ENCODE measurements at regions not wholly inside any gene's neighbourhood (a gene's known extent, or its start where the extent isn't known, plus 50 kb on each side); places are given as distances from the start of the nearest gene placed in this dataset.
A peak's percentile ranks its signal among the peaks of the same experiment; 100 is the strongest.
"Not testable (repeated sequence)": the region's sequence is repeated elsewhere in the genome, so short reads cannot be mapped to it uniquely, and the experiment has no call there.

DNA sequence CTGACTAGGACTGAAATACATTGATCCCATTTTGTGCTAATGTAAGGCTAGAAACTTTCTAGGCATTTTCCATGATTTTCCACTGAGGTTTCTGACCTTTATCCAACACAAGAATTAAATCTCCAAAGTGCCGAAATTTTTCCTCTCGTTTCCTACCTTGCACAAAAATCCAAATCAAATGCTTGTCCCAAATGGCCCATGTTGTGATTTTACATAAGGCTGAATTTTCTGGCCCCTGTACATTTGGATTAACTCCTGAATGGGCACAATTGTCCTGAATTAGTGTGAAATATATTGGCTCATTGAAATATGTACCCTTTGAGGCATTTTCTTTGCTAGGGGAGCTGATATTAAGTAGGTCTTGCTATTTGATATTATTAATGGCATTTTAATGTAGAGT is 105.6 kb upstream of the CBLB start:
- FAIRE-seq (no peak), DNase-seq (ENCODE audit: extremely low spot score, insufficient read length, low read depth) (no peak)

DNA sequence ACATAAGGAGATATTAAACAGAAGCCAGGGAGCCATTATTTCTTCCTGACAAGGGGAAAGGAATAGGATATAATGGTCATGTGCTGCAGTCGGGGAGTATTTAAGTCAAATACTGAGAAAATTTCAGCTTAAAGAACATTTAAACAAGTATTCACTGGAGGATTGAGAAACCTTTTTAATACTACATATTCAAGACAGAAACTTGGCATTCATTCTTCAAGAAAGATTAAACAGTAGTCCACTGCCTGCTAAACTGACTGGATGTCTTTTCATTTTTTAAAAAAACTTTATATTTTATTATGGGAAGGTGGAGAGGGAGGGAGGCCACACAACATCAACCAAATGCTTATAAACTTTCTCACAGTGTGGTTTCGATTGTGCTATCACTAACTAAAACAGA is 107.4 kb upstream of the CBLB start:
- no peak for DNase-seq (ENCODE audit: extremely low spot score, insufficient read length, low read depth)
- FAIRE-seq: no peak

DNA sequence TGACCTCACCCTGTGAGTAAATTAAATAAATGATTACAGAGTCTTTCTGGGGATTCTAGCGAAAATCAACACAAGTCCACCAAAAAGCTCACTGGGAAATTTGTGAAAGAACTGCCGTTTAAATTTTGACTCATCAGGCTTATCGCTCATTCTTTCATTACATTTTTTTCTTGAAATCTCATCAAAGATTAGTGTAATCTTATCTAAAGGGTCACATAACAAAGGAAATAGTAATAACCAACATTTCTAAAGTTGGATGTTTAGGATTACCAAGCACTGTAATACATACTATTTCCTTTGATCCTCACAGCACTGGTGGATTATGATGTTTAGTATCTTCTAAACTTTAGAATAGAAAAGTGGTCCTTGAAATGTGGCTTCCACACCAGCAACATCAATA is 111.1 kb upstream of the CBLB start:
- no peak for FAIRE-seq
- DNase-seq (ENCODE audit: extremely low spot score, insufficient read length, low read depth): no peak

DNA sequence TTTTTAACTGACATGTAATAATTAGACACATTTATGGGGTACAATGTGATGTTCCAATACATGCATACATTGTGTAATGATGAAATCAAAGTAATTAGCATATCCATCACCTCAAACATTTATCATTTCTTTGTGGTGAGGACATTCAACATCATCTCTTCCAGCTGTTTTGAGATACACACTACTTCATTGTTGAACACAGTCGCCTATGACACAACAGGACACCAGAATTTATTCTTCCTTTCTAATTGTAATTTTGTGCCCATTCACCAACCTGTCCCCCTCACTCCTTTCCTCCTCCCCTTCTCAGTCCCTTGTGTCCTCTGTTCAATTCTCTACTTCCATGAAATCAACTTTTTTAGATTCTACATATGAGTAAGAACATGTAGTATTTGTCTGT is 113.4 kb upstream of the CBLB start:
- no peak for FAIRE-seq
- no peak for DNase-seq (ENCODE audit: extremely low spot score, insufficient read length, low read depth)

DNA sequence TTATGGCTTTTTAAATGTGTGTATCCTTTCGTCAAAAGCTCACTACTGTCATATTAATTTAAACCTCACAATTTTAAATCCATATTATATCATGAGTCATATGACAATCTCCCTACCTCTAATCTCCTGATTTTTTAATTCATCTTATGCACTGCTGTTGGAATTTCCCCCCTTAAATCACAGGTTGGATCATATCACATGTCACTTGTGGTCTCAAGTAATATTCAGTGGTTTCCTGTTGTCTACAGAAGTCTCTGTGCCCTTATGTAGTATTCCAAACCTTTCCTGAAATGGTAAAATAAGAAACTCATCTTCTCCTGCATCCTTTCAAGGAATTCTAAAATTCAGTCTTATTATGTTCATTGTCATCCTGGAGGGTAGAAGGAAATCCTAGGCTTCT is 116.0 kb upstream of the CBLB start:
- DNase-seq (ENCODE audit: extremely low spot score, insufficient read length, low read depth): no peak
- FAIRE-seq: no peak

DNA sequence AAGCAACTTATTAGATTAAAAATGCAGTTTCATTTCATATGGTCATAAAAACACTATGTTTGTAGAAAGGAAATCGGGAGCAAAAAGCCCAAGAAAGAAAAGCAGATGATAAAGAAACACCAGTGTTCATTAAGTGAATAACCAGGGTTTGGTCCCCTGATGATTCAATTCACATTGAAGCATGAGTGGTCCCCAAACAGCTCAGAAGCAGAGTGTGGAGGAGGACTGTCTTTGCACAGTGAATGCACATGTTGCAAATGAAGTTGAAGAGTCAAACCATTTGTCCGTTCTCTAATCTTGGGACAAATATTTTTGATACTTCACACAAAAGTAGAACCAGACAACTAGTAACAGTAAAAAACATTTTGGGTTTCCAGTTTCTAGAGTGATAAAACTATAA is 117.5 kb upstream of the CBLB start:
- peak; percentile 24 for FAIRE-seq

DNA sequence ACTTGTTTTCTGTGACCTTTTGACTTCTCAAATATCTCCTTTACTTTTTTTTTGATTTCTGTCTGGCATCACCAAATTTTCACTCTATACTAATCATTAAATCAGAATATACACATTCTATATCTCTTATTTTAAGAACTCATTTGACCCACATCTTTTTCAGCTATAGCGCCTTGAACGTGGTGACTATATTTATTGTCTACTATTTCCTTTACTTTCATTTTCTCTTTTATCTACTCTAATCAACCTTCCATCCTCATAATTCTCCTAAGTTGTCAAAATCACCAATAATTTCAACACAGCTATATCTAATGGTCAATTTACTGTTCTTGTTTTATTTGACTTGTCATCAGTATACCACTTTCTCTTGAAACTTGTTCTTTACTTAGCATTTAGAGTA is 119.0 kb upstream of the CBLB start:
- DNase-seq (ENCODE audit: extremely low spot score, insufficient read length, low read depth): no peak
- FAIRE-seq: no peak

More for the DNA sequence above, 117.5 kb upstream of the CBLB start:
- not testable (repeated sequence) for DNase-seq (ENCODE audit: extremely low spot score, insufficient read length, low read depth)

DNA sequence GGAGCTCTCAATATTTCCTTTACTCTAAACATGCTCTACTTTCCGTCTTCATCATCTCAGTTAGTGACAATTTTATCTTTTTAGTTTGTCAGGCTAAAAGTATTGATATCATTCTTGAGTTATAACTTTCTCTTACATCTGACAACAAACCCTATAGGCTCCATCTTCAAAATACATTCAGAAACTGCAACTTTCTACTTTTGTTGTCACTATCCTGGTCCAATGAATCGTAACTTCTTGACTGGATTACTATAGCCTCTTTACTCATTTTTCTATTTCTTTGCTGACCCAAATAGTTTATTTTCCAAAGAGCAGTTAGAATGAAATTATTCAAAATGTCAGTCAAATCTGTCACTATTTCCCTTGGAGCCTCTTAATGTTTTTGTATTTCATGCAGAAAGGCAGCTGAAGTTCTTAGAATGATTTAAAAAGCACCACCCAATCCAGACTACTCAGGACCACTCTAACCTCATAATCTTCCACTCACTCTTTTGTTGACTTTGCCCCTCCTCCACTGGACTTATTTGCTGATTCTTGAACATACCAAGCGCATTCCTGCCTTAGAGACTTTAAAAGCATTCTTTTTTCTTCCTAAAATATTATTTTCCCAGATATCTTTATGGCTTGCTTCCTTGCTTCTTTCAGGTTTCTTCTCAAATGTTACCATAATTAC is 119.9 kb upstream of the CBLB start:
- FAIRE-seq (no peak), DNase-seq (ENCODE audit: extremely low spot score, insufficient read length, low read depth) (no peak)

DNA sequence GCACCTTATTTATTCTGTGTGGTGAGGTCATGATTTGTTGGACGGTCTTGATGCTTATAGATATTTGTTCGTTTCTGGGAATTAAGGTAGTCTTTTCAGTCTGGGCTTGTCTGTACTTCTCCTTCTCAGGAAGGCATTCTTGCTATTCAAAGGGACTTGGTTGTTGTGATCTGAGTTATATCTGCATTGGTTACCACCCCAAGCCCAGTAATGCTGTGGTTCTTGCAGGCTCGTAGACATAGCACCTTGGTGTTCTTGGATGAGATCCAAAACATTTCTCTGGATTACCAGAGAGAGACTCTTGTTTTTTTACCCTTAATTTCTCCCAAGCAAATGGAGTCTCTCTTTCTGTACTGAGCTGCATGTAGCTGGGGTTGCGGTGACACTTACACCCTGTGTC is 128.0 kb upstream of the CBLB start:
- no peak for FAIRE-seq
- no peak for DNase-seq (ENCODE audit: extremely low spot score, insufficient read length, low read depth)

DNA sequence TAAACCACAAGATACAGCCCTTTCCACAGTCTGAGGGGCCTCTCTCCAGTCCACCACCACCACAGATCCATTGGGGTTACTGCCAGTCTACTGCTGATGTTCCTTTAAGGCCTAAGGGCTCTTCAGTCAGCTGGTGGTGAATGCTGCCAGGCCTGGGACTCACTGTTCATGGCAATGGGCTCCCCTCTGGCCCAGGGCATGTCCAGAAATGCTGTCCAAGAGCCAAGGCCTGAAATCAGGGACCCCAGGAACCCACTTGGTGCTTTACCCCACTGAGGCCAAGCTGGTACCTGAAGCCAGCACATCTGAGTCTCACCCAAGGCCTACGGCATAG is 128.6 kb upstream of the CBLB start:
- FAIRE-seq (no peak), DNase-seq (ENCODE audit: extremely low spot score, insufficient read length, low read depth) (no peak)

DNA sequence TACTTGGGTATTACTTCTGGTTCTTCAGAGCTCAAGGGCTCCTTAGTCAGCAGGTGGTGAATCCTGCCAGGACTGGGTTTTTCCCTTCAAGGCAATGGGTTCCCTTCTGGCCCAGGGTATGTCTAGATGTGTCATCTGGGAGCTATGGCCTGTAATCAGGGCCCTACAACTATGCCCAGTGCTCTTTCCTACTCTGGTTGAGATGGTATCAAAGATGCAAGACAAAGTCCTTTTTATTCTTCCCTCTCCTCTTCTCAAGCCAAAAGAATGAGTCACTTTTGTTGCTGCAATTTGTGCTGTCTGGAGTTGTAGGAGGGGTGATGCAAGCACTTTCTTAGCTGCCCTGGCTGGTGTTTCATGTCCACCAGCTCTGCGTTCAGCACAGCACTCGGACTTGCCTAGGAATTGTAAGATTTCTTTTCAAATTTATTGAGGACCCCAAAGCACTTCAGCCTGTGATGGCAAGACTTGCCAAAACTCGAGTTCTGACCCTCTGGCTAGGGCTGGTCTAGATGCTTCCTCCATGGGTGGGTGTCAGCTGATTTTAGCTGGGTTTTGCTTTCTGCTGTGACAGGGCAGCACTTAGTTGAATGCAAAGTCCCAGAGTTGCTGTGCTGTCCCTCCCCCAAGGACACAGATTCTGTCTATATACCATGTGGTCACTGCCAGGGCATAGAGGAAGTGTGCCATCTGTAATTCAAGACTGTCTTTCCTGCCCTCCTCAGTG is 129.2 kb upstream of the CBLB start:
- DNase-seq (ENCODE audit: extremely low spot score, insufficient read length, low read depth) (no peak), FAIRE-seq (no peak)

DNA sequence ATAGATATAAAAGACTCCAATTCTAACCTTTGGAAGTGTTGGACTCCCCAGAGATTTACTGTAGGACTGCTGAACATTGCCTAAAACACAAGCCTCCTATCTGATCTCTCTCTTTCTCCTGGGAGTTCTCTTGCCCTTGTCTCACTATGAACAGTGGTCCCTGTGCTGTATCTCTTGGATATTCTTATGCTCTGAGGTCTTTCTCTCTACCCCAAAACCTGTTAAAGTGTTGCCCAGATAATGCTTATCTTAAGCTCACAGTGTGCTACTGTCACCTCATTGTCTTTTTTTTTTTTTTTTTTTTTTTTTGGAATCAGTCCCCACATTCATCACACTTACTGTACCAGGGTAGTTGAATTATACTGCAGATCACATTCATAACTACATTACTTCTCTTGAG is 131.0 kb upstream of the CBLB start:
- DNase-seq (ENCODE audit: extremely low spot score, insufficient read length, low read depth): no peak
- no peak for FAIRE-seq

DNA sequence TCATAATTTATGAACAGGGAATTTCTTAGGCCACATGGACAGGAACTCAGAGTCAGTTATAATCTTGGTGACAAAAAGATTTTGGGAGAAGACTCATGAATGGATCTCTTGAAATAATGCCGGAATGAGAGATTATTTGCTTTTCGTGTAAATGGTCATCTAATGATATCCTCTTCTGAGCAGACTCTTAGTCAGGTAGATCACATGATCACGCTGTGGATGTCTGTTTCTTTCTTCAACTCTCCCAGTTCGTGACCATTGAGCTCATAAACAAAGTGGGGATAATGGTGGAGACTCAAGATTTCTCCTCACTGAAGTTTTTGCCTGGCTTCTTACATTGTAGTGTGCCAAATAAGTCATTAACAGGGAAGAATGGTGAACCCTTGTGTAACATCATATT is 133.1 kb upstream of the CBLB start:
- no peak for DNase-seq (ENCODE audit: extremely low spot score, insufficient read length, low read depth)
- FAIRE-seq: no peak

DNA sequence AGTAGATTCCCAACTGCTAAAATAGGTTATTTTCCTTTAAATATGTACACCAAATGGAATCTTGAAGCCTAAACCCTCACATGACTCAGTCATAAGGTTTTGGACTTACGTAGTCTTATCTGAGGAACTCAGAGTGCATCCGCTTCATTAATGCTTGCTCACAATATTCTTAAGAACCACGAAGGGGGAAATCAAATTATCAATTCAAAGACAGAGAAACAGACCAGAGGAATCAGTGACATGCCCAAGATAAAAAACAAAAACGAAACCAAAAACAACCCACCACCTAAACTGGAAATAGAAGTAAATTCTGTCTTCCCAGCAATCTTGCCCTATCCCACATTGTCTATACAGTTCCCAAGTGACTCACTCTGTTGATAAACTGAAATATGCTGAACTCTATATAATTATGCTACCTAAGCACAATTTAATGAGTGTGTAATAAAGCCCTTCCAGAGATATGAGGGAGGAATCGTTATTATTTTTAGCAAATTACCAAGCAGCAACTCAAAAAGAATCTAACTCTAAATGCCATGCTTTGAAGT is 135.4 kb upstream of the CBLB start:
- FAIRE-seq (no peak), DNase-seq (ENCODE audit: extremely low spot score, insufficient read length, low read depth) (no peak)

DNA sequence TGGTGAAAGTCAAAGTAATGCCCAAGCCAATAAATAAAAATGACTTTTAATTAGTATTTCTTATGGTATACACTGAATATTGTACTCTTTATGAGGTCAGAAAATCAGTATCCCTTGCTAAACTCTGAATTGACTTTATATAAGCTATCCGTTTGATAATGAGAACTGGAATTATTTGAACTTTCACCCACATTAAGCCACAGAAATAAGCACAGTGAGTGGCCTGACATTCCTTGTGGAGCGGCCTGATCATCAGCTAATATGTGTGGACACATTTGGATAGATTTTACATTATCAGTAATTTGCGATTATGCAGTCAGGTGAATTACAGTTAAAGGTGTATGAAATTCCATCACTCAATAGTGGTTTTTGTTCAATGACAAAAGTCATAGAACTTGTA is 136.0 kb upstream of the CBLB start:
- DNase-seq (ENCODE audit: extremely low spot score, insufficient read length, low read depth) (no peak), FAIRE-seq (no peak)

DNA sequence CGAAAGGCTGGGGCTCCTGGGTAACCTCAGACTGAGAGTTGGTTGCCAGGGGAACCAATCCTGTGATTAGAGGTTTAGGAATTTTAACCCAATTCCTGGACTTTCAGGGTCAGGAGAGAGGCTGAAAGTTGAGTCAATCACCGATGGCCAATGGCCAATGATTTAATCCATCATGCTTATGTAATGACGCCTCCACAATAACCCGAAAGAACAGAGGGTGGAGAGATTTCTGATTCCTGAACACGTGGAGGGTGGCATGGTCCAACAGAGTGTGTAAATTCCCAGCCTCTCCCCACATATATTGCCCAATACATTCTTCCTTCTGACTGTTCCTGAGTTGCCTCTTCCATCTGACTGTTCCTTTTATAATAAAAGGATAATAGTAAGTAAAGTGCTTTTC is 137.2 kb upstream of the CBLB start:
- FAIRE-seq: no peak
- DNase-seq (ENCODE audit: extremely low spot score, insufficient read length, low read depth): no peak

DNA sequence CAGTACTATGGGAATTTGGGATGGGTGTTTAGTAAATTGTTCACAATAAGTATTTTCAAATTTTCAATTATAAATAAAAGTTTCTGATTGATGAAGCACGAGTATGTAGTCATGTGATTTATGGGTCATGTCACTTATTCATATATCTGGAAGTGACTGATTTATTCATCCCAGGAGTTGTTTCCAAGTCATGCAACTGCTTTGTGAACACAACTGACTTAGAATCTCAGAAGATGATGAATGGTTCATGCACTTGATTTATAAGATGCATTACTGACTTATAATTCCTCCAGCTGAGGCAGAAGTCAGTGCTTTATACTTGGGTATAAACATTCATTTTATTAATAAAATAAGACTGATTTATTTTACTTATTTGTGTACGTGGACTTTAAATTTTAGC is 137.8 kb upstream of the CBLB start:
- FAIRE-seq (no peak), DNase-seq (ENCODE audit: extremely low spot score, insufficient read length, low read depth) (no peak)

DNA sequence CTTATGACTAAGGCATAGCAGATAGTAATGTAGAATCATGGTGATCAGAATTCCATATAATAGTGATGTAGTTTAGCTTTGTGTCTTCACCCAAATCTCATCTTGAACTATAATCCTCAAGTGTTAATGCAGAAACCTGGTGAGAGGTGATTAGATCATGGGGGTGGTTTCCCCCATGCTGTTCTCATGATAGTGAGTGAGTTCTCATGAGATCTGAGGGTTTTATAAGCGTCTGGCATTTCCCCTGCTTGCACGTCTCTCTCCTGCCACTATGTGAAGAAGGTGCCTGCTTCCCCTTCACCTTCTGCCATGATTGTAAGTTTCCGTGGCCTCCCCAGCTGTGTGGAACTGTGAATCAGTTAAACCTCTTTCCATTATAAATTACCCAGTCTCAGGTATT is 138.7 kb upstream of the CBLB start:
- FAIRE-seq (no peak), DNase-seq (ENCODE audit: extremely low spot score, insufficient read length, low read depth) (no peak)

DNA sequence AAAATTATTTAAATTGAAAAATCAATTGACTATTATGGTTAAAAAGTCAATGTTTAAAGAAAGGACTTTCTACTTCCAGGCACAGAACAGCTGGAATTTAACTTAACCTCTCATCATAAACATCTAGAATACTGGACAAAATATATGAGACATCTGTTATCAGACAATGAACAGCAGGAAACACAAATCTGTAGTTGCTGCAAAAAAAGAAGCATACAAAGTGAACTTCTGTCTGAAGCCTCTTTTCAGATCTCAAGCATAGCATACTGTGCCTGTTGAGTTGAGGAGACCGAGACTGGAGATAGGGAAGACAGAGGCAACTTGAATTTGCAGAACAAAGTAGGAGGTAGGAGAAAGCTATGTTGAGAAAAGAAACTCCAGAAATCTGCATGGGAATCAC is 140.0 kb upstream of the CBLB start:
- no peak for FAIRE-seq
- DNase-seq (ENCODE audit: extremely low spot score, insufficient read length, low read depth): no peak

DNA sequence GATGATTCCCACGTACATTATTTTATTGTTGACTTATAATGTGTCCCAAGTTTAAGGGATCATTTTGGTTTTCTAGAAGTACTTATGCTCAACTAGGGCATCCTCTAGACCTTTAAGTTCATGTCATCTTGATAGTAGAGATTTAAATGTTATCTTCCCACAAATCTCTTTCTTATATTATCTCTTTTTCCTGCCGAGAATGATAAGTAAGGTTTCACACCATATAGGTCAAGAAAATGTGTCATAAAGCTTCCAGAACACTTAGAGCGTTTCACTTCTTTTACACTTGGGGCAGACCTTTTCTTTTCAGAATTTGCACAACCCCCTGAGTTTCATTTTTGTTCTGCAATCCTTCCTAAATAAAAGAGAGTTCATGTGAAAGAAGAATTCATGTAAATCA is 142.0 kb upstream of the CBLB start:
- DNase-seq (ENCODE audit: extremely low spot score, insufficient read length, low read depth) (no peak), FAIRE-seq (peak; percentile 67)

DNA sequence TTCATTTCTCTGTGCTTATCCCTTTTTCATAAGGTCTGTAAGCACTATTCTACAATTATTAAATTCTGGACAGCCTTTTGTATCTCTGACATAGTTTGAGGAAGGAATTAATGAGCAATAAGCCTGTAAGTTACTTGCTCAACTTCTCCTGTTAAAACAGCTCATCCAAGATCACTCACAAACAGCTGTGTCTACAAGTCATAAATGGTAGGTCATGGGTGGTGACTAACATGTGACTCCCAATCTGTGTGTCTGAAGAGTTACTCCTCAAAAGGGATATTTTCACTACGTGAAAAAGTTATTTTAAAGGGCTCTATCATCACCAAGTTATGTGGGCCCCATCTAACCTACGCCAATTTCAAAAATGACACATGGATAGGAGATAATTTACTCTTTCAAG is 145.2 kb upstream of the CBLB start:
- FAIRE-seq (no peak), DNase-seq (ENCODE audit: extremely low spot score, insufficient read length, low read depth) (no peak)

DNA sequence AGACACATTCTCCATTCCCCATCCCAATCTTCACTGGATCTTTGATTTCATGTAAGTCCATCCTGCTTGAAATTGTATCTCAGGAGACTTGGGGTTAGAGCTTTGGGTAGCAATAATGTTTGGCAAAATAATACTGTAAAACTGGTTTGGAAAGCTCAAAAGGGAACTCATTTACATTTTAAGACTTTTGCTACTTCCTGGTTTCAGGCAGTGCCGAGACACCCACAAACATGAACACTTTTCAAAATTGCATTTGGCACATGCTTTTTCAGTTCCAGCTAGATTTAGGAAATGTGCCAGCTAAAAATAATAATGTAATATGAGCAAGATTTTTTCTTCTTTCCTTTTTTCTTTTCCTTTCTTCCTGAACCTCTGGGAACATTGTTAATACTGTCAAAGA is 145.7 kb upstream of the CBLB start:
- FAIRE-seq (peak; percentile 24), DNase-seq (ENCODE audit: extremely low spot score, insufficient read length, low read depth) (no peak)
